Esophagus muscularis mucosa (tissue), 4 donors: ENCODE measurements at regions not wholly inside any gene's neighbourhood (a gene's known extent, or its start where the extent isn't known, plus 50 kb on each side); places are given as distances from the start of the nearest gene placed in this dataset.

Source experiments
- DNase-seq: peaks from one replicate; pipeline ENCODE4 v3.0.0-alpha.2; 2017; ENCODE audit errors: extremely low spot score
- H3K27ac ChIP-seq, 4 donors: fragments of 200-600 bp; sonication (generic); replicated peaks in 1 of 4; 1 replicate in 3 of 4; 2 replicates in 1 of 4; pipeline ENCODE4 v1.5.1; 2016 to 2019; ENCODE audit warnings: mild to moderate bottlenecking in 1 of 4
- H3K27me3 ChIP-seq, 4 donors: fragments of 200-600 bp; sonication (generic); one replicate each; pipeline versions ENCODE4 v1.5.1 to v1.6.0; 2016 to 2019
- H3K36me3 ChIP-seq, 4 donors: fragments of 200-600 bp; sonication (generic); one replicate each; pipeline ENCODE4 v1.5.1; 2016 to 2019
- H3K4me1 ChIP-seq, 4 donors: fragments of 200-600 bp; sonication (generic); one replicate each; pipeline ENCODE4 v1.5.1; 2016 to 2019
- H3K4me3 ChIP-seq, 4 donors: fragments of 200-600 bp; sonication (generic); 1 replicate in 2 of 4; 2 replicates in 2 of 4; pipeline ENCODE4 v1.5.1; 2016 to 2019; ENCODE audit warnings: mild to moderate bottlenecking in 4 of 4, moderate library complexity in 1 of 4
- H3K9me3 ChIP-seq, 4 donors: fragments of 200-600 bp; sonication (generic); 1 replicate in 3 of 4; 2 replicates in 1 of 4; pipeline ENCODE4 v1.5.1; 2016 to 2019
- EP300 ChIP-seq: sonication (generic); formaldehyde crosslinking; IDR thresholded peaks from one replicate; pipeline ENCODE4 v1.6.1; 2017; ENCODE audit warnings: antibody characterized with exemption
- POLR2A ChIP-seq: fragments of 450-650 bp; IDR thresholded peaks from one replicate; pipeline ENCODE4 v1.6.1; 2017; ENCODE audit warnings: antibody characterized with exemption, moderate library complexity, mild to moderate bottlenecking, low read depth
- POLR2AphosphoS5 ChIP-seq, 2 donors: sonication (generic); formaldehyde crosslinking; IDR thresholded peaks; one replicate each; pipeline ENCODE4 v1.6.1; 2017; ENCODE audit warnings: antibody characterized with exemption in 2 of 2
- WGBS: methylation state at CpG from one replicate; pipeline ENCODE4 v1.1.5; 2018; 5-methylcytosine and 5-hydroxymethylcytosine counted together
- intact Hi-C: fragments of 100-400 bp; cut with DNase I; formaldehyde crosslinking; loops from one replicate; pipeline ENCODE4 v1.15.1; 2023
- TF ChIP-seq, protein P1 (sequence below), 3 experiments: fragments of 200-600 bp in 2 of 3; fragments of 450-650 bp in 1 of 3; sonication (generic) in 2 of 3; IDR thresholded peaks; one replicate each; pipeline ENCODE4 v1.5.1; 2017 to 2019; ENCODE audit warnings: antibody characterized with exemption in 3 of 3, mild to moderate bottlenecking in 2 of 3, moderate library complexity in 1 of 3

DNA sequence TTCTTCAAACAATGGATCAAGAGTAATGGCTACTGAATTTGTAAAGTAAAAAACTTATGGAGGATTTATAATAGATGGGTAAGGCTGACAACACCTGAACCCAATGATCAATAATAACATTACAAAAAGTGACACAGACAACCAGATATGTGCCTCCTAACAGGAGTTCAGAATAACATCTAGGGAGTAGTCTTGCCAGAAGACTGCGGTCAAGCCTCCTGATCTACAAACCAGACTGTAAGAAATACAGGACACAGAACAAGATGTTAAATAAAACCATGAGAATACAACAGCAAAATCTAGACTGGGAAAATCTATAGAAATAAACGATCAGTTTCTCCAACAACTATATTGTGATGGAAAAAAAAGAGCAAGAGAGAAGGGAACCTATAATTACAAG lies 262.6 kb upstream of the TMTC1 start:
- intact Hi-C loops, result no loop called here
- H3K27ac ChIP-seq, result no peak overlapping the region
- no peaks in the 10 kb centered on the region for H3K27me3 ChIP-seq
- H3K4me3 ChIP-seq, result no peak overlapping the region
- no peaks in the 10 kb centered on the region for H3K36me3 ChIP-seq
- DNase-seq, result no peak
- H3K4me1 ChIP-seq, result peaks cover 0 to 2% (median under 1%) of the 10 kb centered on the region in 4 donors
- no peak for TF ChIP-seq POLR2AphosphoS5 (IDR thresholded peaks at IDR 0.05)
- no peak for TF ChIP-seq POLR2A
- no peak for TF ChIP-seq EP300
- TF ChIP-seq, protein P1, sequence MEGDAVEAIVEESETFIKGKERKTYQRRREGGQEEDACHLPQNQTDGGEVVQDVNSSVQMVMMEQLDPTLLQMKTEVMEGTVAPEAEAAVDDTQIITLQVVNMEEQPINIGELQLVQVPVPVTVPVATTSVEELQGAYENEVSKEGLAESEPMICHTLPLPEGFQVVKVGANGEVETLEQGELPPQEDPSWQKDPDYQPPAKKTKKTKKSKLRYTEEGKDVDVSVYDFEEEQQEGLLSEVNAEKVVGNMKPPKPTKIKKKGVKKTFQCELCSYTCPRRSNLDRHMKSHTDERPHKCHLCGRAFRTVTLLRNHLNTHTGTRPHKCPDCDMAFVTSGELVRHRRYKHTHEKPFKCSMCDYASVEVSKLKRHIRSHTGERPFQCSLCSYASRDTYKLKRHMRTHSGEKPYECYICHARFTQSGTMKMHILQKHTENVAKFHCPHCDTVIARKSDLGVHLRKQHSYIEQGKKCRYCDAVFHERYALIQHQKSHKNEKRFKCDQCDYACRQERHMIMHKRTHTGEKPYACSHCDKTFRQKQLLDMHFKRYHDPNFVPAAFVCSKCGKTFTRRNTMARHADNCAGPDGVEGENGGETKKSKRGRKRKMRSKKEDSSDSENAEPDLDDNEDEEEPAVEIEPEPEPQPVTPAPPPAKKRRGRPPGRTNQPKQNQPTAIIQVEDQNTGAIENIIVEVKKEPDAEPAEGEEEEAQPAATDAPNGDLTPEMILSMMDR (IDR thresholded peaks at IDR 0.05), result no peak
- no peaks in the 10 kb centered on the region for H3K9me3 ChIP-seq
- WGBS, result 68% methylated on average over 2 of the region's 2 CpGs

DNA sequence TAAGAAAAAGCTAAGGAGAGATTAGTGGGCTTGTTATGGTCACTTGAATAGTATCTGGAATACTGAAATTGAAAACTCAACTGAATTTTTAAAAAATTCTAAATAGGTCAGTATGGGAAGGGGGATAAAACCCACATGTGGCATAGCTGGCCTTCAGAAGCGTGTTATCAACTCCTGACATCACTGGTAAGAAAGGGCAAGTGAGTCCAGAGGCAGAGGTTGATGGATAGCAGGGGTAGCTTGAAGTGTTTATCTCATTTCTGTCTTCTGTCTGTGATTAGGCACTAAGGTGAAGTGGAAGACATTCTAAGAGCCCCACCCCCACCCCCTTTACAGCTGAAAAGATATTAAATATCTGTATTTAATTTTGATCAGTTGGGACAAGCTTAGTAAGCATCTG lies 261.4 kb upstream of the TMTC1 start:
- H3K9me3 ChIP-seq, result peaks cover 0 to under 1% (median 0%) of the 10 kb centered on the region in 4 donors
- no peaks in the 10 kb centered on the region for H3K27me3 ChIP-seq
- no peak overlapping the region for H3K27ac ChIP-seq
- H3K4me1 ChIP-seq, result peaks cover 0 to 6% (median 3%) of the 10 kb centered on the region in 4 donors
- no peak overlapping the region for H3K4me3 ChIP-seq
- no peak for TF ChIP-seq POLR2AphosphoS5 (IDR thresholded peaks at IDR 0.05)
- TF ChIP-seq POLR2A, result no peak
- no peak for TF ChIP-seq EP300
- TF ChIP-seq, protein P1 (IDR thresholded peaks at IDR 0.05), result no peak
- WGBS, result 82% methylated on average over 1 of the region's 1 CpG
- intact Hi-C loops, result no loop called here
- H3K36me3 ChIP-seq, result no peaks in the 10 kb centered on the region
- no peak for DNase-seq

DNA sequence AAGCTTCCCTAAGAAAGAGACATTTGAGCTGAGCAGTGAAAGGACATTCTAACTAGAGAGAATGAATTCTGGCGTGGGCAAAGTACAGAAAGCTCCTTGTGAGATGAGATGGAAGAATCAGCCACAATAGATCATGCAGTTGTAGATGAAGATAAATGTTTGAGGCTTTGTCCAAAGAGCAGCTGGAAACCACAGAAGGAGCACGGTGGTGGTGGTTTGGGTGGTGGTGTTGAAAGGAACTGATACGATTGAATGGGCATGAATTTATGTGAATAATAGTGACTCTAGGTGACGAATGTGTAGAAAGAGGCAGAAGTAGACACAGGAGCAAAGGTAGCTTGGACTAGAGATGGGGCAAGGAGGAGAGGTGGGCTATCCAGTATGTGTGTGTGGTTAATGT lies 260.5 kb upstream of the TMTC1 start:
- Histone ChIP-seq H3K4me3 (no peak overlapping the region), H3K27me3 (no peaks in the 10 kb centered on the region), H3K27ac (no peak overlapping the region), H3K36me3 (no peaks in the 10 kb centered on the region), H3K9me3 (peaks cover 0 to 3% (median 0%) of the 10 kb centered on the region in 4 donors), H3K4me1 (peaks cover 0 to 6% (median 3%) of the 10 kb centered on the region in 4 donors)
- intact Hi-C loops, result no loop called here
- 93% methylated on average over 4 of the region's 4 CpGs for WGBS
- TF ChIP-seq POLR2AphosphoS5 (IDR thresholded peaks at IDR 0.05), result no peak
- TF ChIP-seq POLR2A, result no peak
- TF ChIP-seq EP300, result no peak
- TF ChIP-seq, protein P1 (IDR thresholded peaks at IDR 0.05), result no peak
- DNase-seq, result no peak

DNA sequence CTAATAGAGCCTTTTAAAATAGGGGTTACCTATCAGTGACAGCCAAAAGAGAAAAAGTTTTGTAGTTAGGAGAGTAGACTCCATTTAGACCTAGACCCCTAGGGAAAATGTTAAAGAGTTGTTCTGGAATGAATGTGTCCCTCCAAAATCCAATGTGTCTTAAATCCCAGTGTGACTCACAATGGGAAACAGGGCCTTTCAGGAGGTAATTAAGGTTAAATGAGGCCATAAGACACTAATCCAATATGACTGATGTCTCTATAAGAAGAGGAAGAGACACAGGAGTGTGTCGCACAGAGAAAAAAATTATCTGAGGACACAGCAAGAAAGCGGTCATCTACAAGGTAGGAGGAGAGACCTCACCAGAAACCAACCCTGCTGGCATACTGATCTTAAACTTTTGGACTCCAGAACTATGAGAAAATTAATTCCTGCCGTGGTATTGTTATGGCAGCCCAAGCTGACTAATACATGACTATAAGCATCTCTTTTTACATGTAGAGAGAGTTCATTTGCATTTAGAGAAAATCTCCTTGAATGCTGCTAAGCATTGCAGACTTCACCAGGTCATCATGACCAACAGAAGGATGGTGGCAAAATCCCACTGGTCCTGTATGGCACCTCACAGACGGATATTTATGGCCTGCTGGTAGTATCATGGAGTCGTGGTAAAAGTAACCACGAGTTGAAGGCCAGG lies 259.6 kb upstream of the TMTC1 start:
- Histone ChIP-seq H3K4me3 (no peak overlapping the region), H3K36me3 (no peaks in the 10 kb centered on the region), H3K4me1 (peaks cover 0 to 6% (median 3%) of the 10 kb centered on the region in 4 donors), H3K27ac (no peak overlapping the region), H3K27me3 (no peaks in the 10 kb centered on the region), H3K9me3 (peaks cover 0 to 3% (median 0%) of the 10 kb centered on the region in 4 donors)
- DNase-seq, result no peak
- intact Hi-C loops, result no loop called here
- 90% methylated on average over 6 of the region's 6 CpGs for WGBS
- TF ChIP-seq POLR2A (no peak), POLR2AphosphoS5 (IDR thresholded peaks at IDR 0.05) (no peak), EP300 (no peak)
- TF ChIP-seq, protein P1 (IDR thresholded peaks at IDR 0.05), result no peak
